H1 (cell line): ENCODE measurements at regions not wholly inside any gene's neighbourhood (a gene's known extent, or its start where the extent isn't known, plus 50 kb on each side); places are given as distances from the start of the nearest gene placed in this dataset.

Experiments used
- BCL11A ChIP-seq, 2 experiments: IDR thresholded peaks; one replicate each; pipeline ENCODE4 v1.6.1; 2011; ENCODE audit warnings: low read depth in 2 of 2, low read length in 2 of 2, mild to moderate bottlenecking in 2 of 2
- BRCA1 ChIP-seq: IDR thresholded peaks from 2 replicates; pipeline ENCODE4 v1.6.1; 2012; ENCODE audit warnings: low read depth, low read length, improper control_type of control experiment
- SP2 ChIP-seq: IDR thresholded peaks from 2 replicates; pipeline ENCODE4 v1.6.1; 2012; ENCODE audit warnings: mild to moderate bottlenecking, low read length, inconsistent platforms

DNA sequence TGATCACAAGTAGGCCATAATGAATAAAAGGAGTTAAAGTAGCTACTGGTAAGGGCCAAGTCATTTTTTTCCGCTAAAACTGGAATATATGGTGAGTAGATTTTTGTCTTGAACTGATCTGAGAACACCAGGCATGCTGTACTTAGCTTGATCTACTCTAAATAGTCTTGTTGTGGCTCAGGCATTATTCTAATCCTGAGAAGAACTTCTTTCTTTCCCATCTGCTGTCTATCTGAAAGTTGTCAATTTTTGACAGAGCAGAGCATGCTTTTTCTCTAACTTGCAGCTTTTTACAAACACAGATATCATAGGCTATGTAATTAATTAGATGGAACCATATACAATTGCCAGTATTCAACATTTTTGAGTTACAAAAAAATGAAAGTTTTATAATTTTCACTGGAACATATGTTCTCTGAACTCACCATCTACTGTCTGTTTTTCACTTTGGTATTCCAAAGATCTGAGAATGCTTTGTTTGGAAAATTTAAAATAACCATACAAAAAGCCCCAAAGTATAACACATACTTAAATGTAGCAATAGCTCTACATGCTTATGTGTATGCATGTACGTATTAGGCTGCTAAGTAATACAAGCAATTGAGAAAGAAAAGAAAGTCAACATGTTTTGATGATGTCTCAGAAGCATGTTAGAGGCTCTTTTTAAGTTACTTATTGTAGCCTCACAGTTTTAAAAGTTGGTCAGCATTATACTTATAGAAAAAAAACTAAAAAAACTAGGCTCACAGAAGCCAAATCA, 542.7 kb upstream of the LUZP2 start (continued):
- TF ChIP-seq SP2 (no peak), BRCA1 (no peak), BCL11A (IDR thresholded peaks at IDR 0.05; ENCODE audit: low read depth in 2 of 2, low read length in 2 of 2) (no peak)
